GM12878 (cell line): ENCODE measurements at regions not wholly inside any gene's neighbourhood (a gene's known extent, or its start where the extent isn't known, plus 50 kb on each side); places are given as distances from the start of the nearest gene placed in this dataset.

ENCODE experiments used
- ATAC-seq: fragments of 200-7000 bp; cut with Tn5 transposase; 3 replicates; pipeline ENCODE4 v1.9.1; 2020; ENCODE audit warnings: mild to moderate bottlenecking, moderate library complexity
- BruUV-seq: library from RNA; stranded (reverse); fragments of 400-500 nt; replicated peaks from 2 replicates; lab custom pipeline; 2021; lab: Mats Ljungman, UMichigan
- CTCF ChIA-PET: fragments of 300-600 bp; sonication (Branson Sonifier 250); formaldehyde crosslinking; extraction: SDS; loops from one replicate; lab custom pipeline; 2021; ENCODE audit warnings: inconsistent platforms; lab: Yijun Ruan, JAX
- POLR2A ChIA-PET: fragments of 350-600 bp; formaldehyde crosslinking; extraction: SDS; loops from one replicate; lab custom pipeline; 2021; ENCODE audit warnings: inconsistent platforms; lab: Charles Lee
- RAD21 ChIA-PET: fragments of 300-600 bp; sonication (Branson Sonifier 250); formaldehyde crosslinking; loops from one replicate; lab custom pipeline; 2023; ENCODE audit warnings: antibody characterized with exemption; ENCODE audit not compliant: unreplicated experiment; lab: Charles Lee
- SMC1A ChIA-PET: fragments of 300-600 bp; sonication (Branson Sonifier 250); formaldehyde crosslinking; loops from one replicate; lab custom pipeline; 2023; ENCODE audit not compliant: unreplicated experiment, uncharacterized antibody; lab: Charles Lee
- DNase-seq: peaks from one replicate; pipeline ENCODE4 v3.0.0-alpha.2; 2011; ENCODE audit warnings: low read depth, low spot score
- FAIRE-seq: peaks from 3 replicates; lab custom pipeline; 2011; peaks lifted over from hg19 to GRCh38; lab: Jason Lieb, UNC
- H2AFZ ChIP-seq: 2 replicates; pipeline ENCODE4 v1.6.0; 2011; ENCODE audit warnings: low read depth, low read length, control low read depth; ENCODE audit not compliant: control insufficient read depth
- H3K27ac ChIP-seq: 2 replicates; pipeline ENCODE4 v1.5.1; 2011; ENCODE audit warnings: control low read depth; ENCODE audit not compliant: control insufficient read depth, insufficient read depth
- H3K27me3 ChIP-seq, 2 experiments: replicated peaks in 1 of 2; 2 replicates each; pipeline versions ENCODE4 v1.6.0 to v1.6.1; 2011; ENCODE audit warnings: low read length in 1 of 2; ENCODE audit not compliant: control insufficient read depth in 2 of 2, insufficient read depth in 2 of 2
- H3K36me3 ChIP-seq, 2 experiments: 2 replicates each; pipeline ENCODE4 v1.5.1; 2011; ENCODE audit warnings: low read length in 1 of 2; ENCODE audit not compliant: control insufficient read depth in 2 of 2, insufficient read depth in 2 of 2
- H3K4me1 ChIP-seq: 2 replicates; pipeline ENCODE4 v1.6.1; 2011; ENCODE audit warnings: mild to moderate bottlenecking, low read length, moderate library complexity, mixed read lengths; ENCODE audit not compliant: control insufficient read depth, insufficient read depth
- H3K4me2 ChIP-seq: 2 replicates; pipeline ENCODE4 v1.6.0; 2011; ENCODE audit warnings: control low read depth; ENCODE audit not compliant: control insufficient read depth, insufficient read depth
- H3K4me3 ChIP-seq: fragments of 200-600 bp; sonication (generic); 2 replicates; pipeline ENCODE4 v1.5.1; 2016
- H3K79me2 ChIP-seq: 2 replicates; pipeline ENCODE4 v1.6.0; 2011; ENCODE audit warnings: low read length; ENCODE audit not compliant: control insufficient read depth, insufficient read depth
- H3K9ac ChIP-seq: 2 replicates; pipeline ENCODE4 v1.8.0; 2011; ENCODE audit warnings: low read length, control low read depth, mixed read lengths; ENCODE audit not compliant: control insufficient read depth, insufficient read depth
- H3K9me3 ChIP-seq: replicated peaks from 3 replicates; pipeline ENCODE4 v1.5.1; 2011; ENCODE audit warnings: mild to moderate bottlenecking, low read length; ENCODE audit not compliant: control insufficient read depth, insufficient read depth
- H4K20me1 ChIP-seq: 2 replicates; pipeline ENCODE4 v1.6.0; 2011; ENCODE audit not compliant: control insufficient read depth, insufficient read depth
- ATF7 ChIP-seq: fragments of 450-650 bp; IDR thresholded peaks from 2 replicates; pipeline ENCODE4 v1.6.1; 2016; ENCODE audit warnings: low read depth, mild to moderate bottlenecking
- CBX3 ChIP-seq: fragments of 200-600 bp; sonication (generic); IDR thresholded peaks from 2 replicates; pipeline ENCODE4 v1.6.1; 2016; ENCODE audit warnings: low read depth, borderline replicate concordance
- E2F8 ChIP-seq: fragments of 450-650 bp; IDR thresholded peaks from 2 replicates; pipeline ENCODE4 v1.6.1; 2018; ENCODE audit warnings: mild to moderate bottlenecking, low read depth, moderate library complexity; ENCODE audit not compliant: partially characterized antibody
- MEF2A ChIP-seq: IDR thresholded peaks from 2 replicates; pipeline ENCODE4 v1.6.1; 2011; ENCODE audit warnings: low read depth, mild to moderate bottlenecking, low read length, moderate library complexity; ENCODE audit not compliant: insufficient read depth
- NR2F1 ChIP-seq: fragments of 450-650 bp; conservative IDR thresholded peaks from 2 replicates; pipeline ENCODE4 v1.6.1; 2017; ENCODE audit warnings: mild to moderate bottlenecking
- PAX5 ChIP-seq: IDR thresholded peaks from 2 replicates; pipeline ENCODE4 v1.6.1; 2011; ENCODE audit warnings: low read depth, low read length, borderline replicate concordance
- WGBS: methylation state at CpG from one replicate; pipeline ENCODE4 v1.1.6; 2016; ENCODE audit warnings: low lambda C conversion rate; ENCODE audit not compliant: insufficient replicate concordance, insufficient coverage; ENCODE audit errors: missing lambda C conversion rate; 5-methylcytosine and 5-hydroxymethylcytosine counted together
- in situ Hi-C: fragments of 300-500 bp; cut with MboI; formaldehyde crosslinking; loops from 9 replicates; pipeline ENCODE4 v1.14.3; 2018; ENCODE audit warnings: mixed read lengths
- intact Hi-C: fragments of 100-400 bp; cut with micrococcal nuclease; formaldehyde crosslinking; loops from one replicate; pipeline ENCODE4 v1.14.2; 2022; ENCODE audit not compliant: unreplicated experiment
- TF ChIP-seq, protein P1 (sequence below): fragments of 450-650 bp; IDR thresholded peaks from 2 replicates; pipeline ENCODE4 v1.6.1; 2017; ENCODE audit warnings: mild to moderate bottlenecking, low read depth, inconsistent platforms; ENCODE audit not compliant: poor library complexity, severe bottlenecking
- TF ChIP-seq, protein P2 (sequence below): IDR thresholded peaks from 2 replicates; pipeline ENCODE4 v1.6.1; 2011; ENCODE audit warnings: borderline replicate concordance, low read depth, mild to moderate bottlenecking, moderate library complexity, low read length; ENCODE audit not compliant: insufficient read depth, poor library complexity, severe bottlenecking
- TF ChIP-seq, protein P3 (sequence below): IDR thresholded peaks from 2 replicates; pipeline ENCODE4 v1.6.1; 2012; ENCODE audit warnings: mild to moderate bottlenecking, low read depth, low read length

- ChIA-PET POLR2A (no interaction called here), RAD21 (interaction anchor here (1.1 kb wide), 1 partner anchor 115 kb away, joined by 3 read pairs; no protein-coding TSS in a partner anchor), SMC1A (no interaction called here), CTCF (interaction anchor here (1.3 to 6.6 kb wide), 3 partner anchors 15 to 119 kb away, joined by 3 to 56 read pairs (median 8); no protein-coding TSS in a partner anchor)
- Histone ChIP-seq H3K27me3 (peaks cover 0 to 7% of the 10 kb centered on the region in 2 experiments), H3K4me3 (no peak overlapping the region), H4K20me1 (no peaks in the 10 kb centered on the region), H3K4me2 (no peak overlapping the region), H3K27ac (no peak overlapping the region), H3K36me3 (no peaks in the 10 kb centered on the region), H3K4me1 (no peaks in the 10 kb centered on the region), H3K9ac (no peak overlapping the region), H2AFZ (no peak overlapping the region), H3K9me3 (no peaks in the 10 kb centered on the region; the same call in 2 of the 3 replicates), H3K79me2 (no peaks in the 10 kb centered on the region)
- in situ Hi-C loops (loop anchor here (10.0 kb wide), 1 partner anchor 523 kb away; no protein-coding TSS in a partner anchor), intact Hi-C loops (no loop called here)
- no TSS peak for BruUV-seq
- WGBS = 32% methylated on average over 8 of the region's 8 CpGs
- FAIRE-seq (no peak), ATAC-seq (no peak), DNase-seq (no peak)
- TF ChIP-seq, protein P1, sequence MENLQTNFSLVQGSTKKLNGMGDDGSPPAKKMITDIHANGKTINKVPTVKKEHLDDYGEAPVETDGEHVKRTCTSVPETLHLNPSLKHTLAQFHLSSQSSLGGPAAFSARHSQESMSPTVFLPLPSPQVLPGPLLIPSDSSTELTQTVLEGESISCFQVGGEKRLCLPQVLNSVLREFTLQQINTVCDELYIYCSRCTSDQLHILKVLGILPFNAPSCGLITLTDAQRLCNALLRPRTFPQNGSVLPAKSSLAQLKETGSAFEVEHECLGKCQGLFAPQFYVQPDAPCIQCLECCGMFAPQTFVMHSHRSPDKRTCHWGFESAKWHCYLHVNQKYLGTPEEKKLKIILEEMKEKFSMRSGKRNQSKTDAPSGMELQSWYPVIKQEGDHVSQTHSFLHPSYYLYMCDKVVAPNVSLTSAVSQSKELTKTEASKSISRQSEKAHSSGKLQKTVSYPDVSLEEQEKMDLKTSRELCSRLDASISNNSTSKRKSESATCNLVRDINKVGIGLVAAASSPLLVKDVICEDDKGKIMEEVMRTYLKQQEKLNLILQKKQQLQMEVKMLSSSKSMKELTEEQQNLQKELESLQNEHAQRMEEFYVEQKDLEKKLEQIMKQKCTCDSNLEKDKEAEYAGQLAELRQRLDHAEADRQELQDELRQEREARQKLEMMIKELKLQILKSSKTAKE = no peak
- TF ChIP-seq PAX5 (no peak), ATF7 (no peak), NR2F1 (no peak), MEF2A (no peak), CBX3 (no peak), E2F8 (no peak)
- TF ChIP-seq, protein P2, sequence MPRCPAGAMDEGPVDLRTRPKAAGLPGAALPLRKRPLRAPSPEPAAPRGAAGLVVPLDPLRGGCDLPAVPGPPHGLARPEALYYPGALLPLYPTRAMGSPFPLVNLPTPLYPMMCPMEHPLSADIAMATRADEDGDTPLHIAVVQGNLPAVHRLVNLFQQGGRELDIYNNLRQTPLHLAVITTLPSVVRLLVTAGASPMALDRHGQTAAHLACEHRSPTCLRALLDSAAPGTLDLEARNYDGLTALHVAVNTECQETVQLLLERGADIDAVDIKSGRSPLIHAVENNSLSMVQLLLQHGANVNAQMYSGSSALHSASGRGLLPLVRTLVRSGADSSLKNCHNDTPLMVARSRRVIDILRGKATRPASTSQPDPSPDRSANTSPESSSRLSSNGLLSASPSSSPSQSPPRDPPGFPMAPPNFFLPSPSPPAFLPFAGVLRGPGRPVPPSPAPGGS = no peak
- TF ChIP-seq, protein P3, sequence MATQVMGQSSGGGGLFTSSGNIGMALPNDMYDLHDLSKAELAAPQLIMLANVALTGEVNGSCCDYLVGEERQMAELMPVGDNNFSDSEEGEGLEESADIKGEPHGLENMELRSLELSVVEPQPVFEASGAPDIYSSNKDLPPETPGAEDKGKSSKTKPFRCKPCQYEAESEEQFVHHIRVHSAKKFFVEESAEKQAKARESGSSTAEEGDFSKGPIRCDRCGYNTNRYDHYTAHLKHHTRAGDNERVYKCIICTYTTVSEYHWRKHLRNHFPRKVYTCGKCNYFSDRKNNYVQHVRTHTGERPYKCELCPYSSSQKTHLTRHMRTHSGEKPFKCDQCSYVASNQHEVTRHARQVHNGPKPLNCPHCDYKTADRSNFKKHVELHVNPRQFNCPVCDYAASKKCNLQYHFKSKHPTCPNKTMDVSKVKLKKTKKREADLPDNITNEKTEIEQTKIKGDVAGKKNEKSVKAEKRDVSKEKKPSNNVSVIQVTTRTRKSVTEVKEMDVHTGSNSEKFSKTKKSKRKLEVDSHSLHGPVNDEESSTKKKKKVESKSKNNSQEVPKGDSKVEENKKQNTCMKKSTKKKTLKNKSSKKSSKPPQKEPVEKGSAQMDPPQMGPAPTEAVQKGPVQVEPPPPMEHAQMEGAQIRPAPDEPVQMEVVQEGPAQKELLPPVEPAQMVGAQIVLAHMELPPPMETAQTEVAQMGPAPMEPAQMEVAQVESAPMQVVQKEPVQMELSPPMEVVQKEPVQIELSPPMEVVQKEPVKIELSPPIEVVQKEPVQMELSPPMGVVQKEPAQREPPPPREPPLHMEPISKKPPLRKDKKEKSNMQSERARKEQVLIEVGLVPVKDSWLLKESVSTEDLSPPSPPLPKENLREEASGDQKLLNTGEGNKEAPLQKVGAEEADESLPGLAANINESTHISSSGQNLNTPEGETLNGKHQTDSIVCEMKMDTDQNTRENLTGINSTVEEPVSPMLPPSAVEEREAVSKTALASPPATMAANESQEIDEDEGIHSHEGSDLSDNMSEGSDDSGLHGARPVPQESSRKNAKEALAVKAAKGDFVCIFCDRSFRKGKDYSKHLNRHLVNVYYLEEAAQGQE = no peak
Measured at GRCh38 chr15:98427321-98427720, 221.0 kb upstream of the IGF1R start.
